ENCODE measurements at regions not wholly inside any gene's neighbourhood (a gene's known extent, or its start where the extent isn't known, plus 50 kb on each side); places are given as distances from the start of the nearest gene placed in this dataset.
"Not testable (repeated sequence)": the region's sequence is repeated elsewhere in the genome, so short reads cannot be mapped to it uniquely, and the experiment has no call there.

GRCh38 chr11:37248145-37248544 lies 650.1 kb upstream of the RAG2 start:
- ATAC-seq: no peak

- ATAC-seq: not testable (repeated sequence)
These were observed 648.1 kb upstream of the RAG2 start for GRCh38 chr11:37246092-37246491.

- ATAC-seq: no peak
These were observed 632.8 kb upstream of the RAG2 start for GRCh38 chr11:37230865-37231264.

- ATAC-seq: no peak
These were observed 625.9 kb upstream of the RAG2 start for GRCh38 chr11:37223962-37224361.

- no peak for ATAC-seq
These were observed 605.0 kb upstream of the RAG2 start for GRCh38 chr11:37203006-37203405.

GRCh38 chr11:37199082-37199481 lies 601.0 kb upstream of the RAG2 start:
- ATAC-seq: no peak

- no peak for ATAC-seq
These were observed 586.3 kb upstream of the RAG2 start for GRCh38 chr11:37184326-37184725.

- ATAC-seq: no peak
These were observed 584.0 kb upstream of the RAG2 start for GRCh38 chr11:37182031-37182430.

- ATAC-seq: no peak
These were observed 579.7 kb upstream of the RAG2 start for GRCh38 chr11:37177721-37178120.

GRCh38 chr11:37171451-37171850 lies 573.4 kb upstream of the RAG2 start:
- no peak for ATAC-seq

GRCh38 chr11:37170311-37170710 lies 572.3 kb upstream of the RAG2 start:
- ATAC-seq: no peak

- ATAC-seq: not testable (repeated sequence)
These were observed 547.4 kb upstream of the RAG2 start for GRCh38 chr11:37145434-37145833.

GRCh38 chr11:37142591-37142990 lies 544.6 kb upstream of the RAG2 start:
- no peak for ATAC-seq

- no peak for ATAC-seq
These were observed 543.7 kb upstream of the RAG2 start for GRCh38 chr11:37141707-37142106.

- not testable (repeated sequence) for ATAC-seq
These were observed 537.6 kb upstream of the RAG2 start for GRCh38 chr11:37135606-37136005.

- ATAC-seq: no peak
These were observed 536.6 kb upstream of the RAG2 start for GRCh38 chr11:37134637-37135036.

GRCh38 chr11:37124384-37124783 lies 526.3 kb upstream of the RAG2 start:
- ATAC-seq: no peak

- ATAC-seq: no peak
These were observed 517.9 kb upstream of the RAG2 start for GRCh38 chr11:37115963-37116362.

- no peak for ATAC-seq
These were observed 512.3 kb upstream of the RAG2 start for GRCh38 chr11:37110385-37110784.

- no peak for ATAC-seq
These were observed 511.2 kb upstream of the RAG2 start for GRCh38 chr11:37109286-37109585.

- ATAC-seq: no peak
These were observed 510.6 kb upstream of the RAG2 start for GRCh38 chr11:37108436-37109285.

- ATAC-seq: no peak
These were observed 509.8 kb upstream of the RAG2 start for GRCh38 chr11:37107831-37108230.

GRCh38 chr11:37107415-37107814 lies 509.4 kb upstream of the RAG2 start:
- ATAC-seq: no peak

GRCh38 chr11:37105427-37105826 lies 507.4 kb upstream of the RAG2 start:
- ATAC-seq: no peak

GRCh38 chr11:37104380-37104779 lies 506.3 kb upstream of the RAG2 start:
- no peak for ATAC-seq
